HepG2 (cell line): ENCODE measurements at regions not wholly inside any gene's neighbourhood (a gene's known extent, or its start where the extent isn't known, plus 50 kb on each side); places are given as distances from the start of the nearest gene placed in this dataset.

Experiments
- ATAC-seq: fragments of 200-7000 bp; cut with Tn5 transposase; 3 replicates; pipeline ENCODE4 v1.9.1; 2020; ENCODE audit warnings: mild to moderate bottlenecking, moderate library complexity
- BruUV-seq: library from RNA; stranded (reverse); fragments of 400-500 nt; replicated peaks from 2 replicates; lab custom pipeline; 2021; lab: Mats Ljungman, UMichigan
- CTCF ChIA-PET: fragments of 300-600 bp; formaldehyde crosslinking; extraction: SDS; loops from one replicate; lab custom pipeline; 2021; ENCODE audit warnings: low total read pairs, inconsistent platforms, low intra/inter-chr PET ratio; lab: Yijun Ruan, JAX
- POLR2A ChIA-PET: fragments of 350-600 bp; sonication (Branson Sonifier 250); formaldehyde crosslinking; loops from one replicate; lab custom pipeline; 2020; ENCODE audit warnings: antibody characterized with exemption, inconsistent platforms; lab: Yijun Ruan, JAX
- DNase-seq: peaks from one replicate; pipeline ENCODE4 v3.0.0-alpha.2; 2015; ENCODE audit warnings: low spot score
- FAIRE-seq: peaks from 3 replicates; lab custom pipeline; 2011; peaks lifted over from hg19 to GRCh38; lab: Jason Lieb, UNC
- H2AFZ ChIP-seq: one replicate; pipeline ENCODE4 v1.6.1; 2011; ENCODE audit warnings: low read length, inconsistent platforms
- H3K27ac ChIP-seq: fragments of 300-600 bp; 3 replicates; pipeline ENCODE4 v1.8.0; 2011; ENCODE audit warnings: mixed run types, mild to moderate bottlenecking, mixed read lengths, low read length, inconsistent platforms; ENCODE audit not compliant: insufficient read depth; ENCODE audit errors: extremely low read length
- H3K27me3 ChIP-seq, 2 experiments: fragments of 200-600 bp in 1 of 2; 2 replicates in 1 of 2; 3 replicates in 1 of 2; pipeline versions ENCODE4 v1.6.0 to v1.8.0; 2011; ENCODE audit warnings: low read length in 2 of 2, mild to moderate bottlenecking in 2 of 2, moderate library complexity in 2 of 2, inconsistent platforms in 1 of 2; ENCODE audit not compliant: insufficient read depth in 2 of 2, control insufficient read depth in 1 of 2
- H3K36me3 ChIP-seq, 2 experiments: fragments of 200-600 bp in 1 of 2; replicated peaks in 1 of 2; 2 replicates in 1 of 2; 3 replicates in 1 of 2; pipeline versions ENCODE4 v1.5.1 to v1.8.0; 2011; ENCODE audit warnings: low read length in 2 of 2, inconsistent platforms in 1 of 2; ENCODE audit not compliant: insufficient read depth in 2 of 2, control insufficient read depth in 1 of 2
- H3K4me1 ChIP-seq: 2 replicates; pipeline ENCODE4 v1.5.1; 2012; ENCODE audit warnings: low read length, inconsistent platforms; ENCODE audit not compliant: insufficient read depth
- H3K4me2 ChIP-seq: 2 replicates; pipeline ENCODE4 v1.6.0; 2011; ENCODE audit warnings: low read depth, low read length, inconsistent platforms
- H3K4me3 ChIP-seq, 3 experiments: fragments of 200-600 bp in 1 of 3; sonication (generic), shearing (Covaris generic) in 1 of 3; replicated peaks in 1 of 3; 2 replicates each; pipeline ENCODE4 v1.5.1; 2011 to 2016; ENCODE audit warnings: low read length in 3 of 3, inconsistent platforms in 2 of 3, low read depth in 2 of 3, mild to moderate bottlenecking in 2 of 3, control low read depth in 1 of 3, mixed read lengths in 1 of 3; ENCODE audit not compliant: insufficient read depth in 1 of 3
- H3K79me2 ChIP-seq: one replicate; pipeline ENCODE4 v1.6.1; 2011; ENCODE audit warnings: low read length, inconsistent platforms; ENCODE audit not compliant: insufficient read depth
- H3K9ac ChIP-seq: 2 replicates; pipeline ENCODE4 v1.6.0; 2011; ENCODE audit warnings: mild to moderate bottlenecking, low read depth, low read length, inconsistent platforms; ENCODE audit not compliant: insufficient read depth
- H3K9me3 ChIP-seq: 2 replicates; pipeline ENCODE4 v1.5.1; 2012; ENCODE audit warnings: mild to moderate bottlenecking, low read length
- H4K20me1 ChIP-seq: 2 replicates; pipeline ENCODE4 v1.6.0; 2011; ENCODE audit warnings: inconsistent platforms, mild to moderate bottlenecking, low read length, moderate library complexity; ENCODE audit not compliant: insufficient read depth
- FOXK2 ChIP-seq: fragments of 450-650 bp; IDR thresholded peaks from 2 replicates; pipeline ENCODE4 v1.6.1; 2016
- IKZF4 ChIP-seq: sonication (generic); formaldehyde crosslinking; IDR thresholded peaks from 2 replicates; pipeline ENCODE4 v1.5.1; 2020; ENCODE audit warnings: borderline replicate concordance, mild to moderate bottlenecking, low read depth, missing genetic modification reagents; ENCODE audit errors: not compliant biosample characterization
- MAFF ChIP-seq: IDR thresholded peaks from 2 replicates; pipeline ENCODE4 v1.6.1; 2011; ENCODE audit warnings: low read depth, low read length, improper control_type of control experiment
- MAFK ChIP-seq, 2 experiments: IDR thresholded peaks in 1 of 2; conservative IDR thresholded peaks in 1 of 2; 2 replicates each; pipeline ENCODE4 v1.6.1; 2011; ENCODE audit warnings: improper control_type of control experiment in 2 of 2, low read length in 2 of 2
- MEIS1 ChIP-seq: sonication (generic); formaldehyde crosslinking; IDR thresholded peaks from 2 replicates; pipeline ENCODE4 v1.9.0; 2021; ENCODE audit warnings: mild to moderate bottlenecking, missing genetic modification reagents, moderate library complexity, borderline replicate concordance
- NFATC3 ChIP-seq: sonication (generic); formaldehyde crosslinking; IDR thresholded peaks from 2 replicates; pipeline ENCODE4 v1.5.1; 2020; ENCODE audit warnings: mild to moderate bottlenecking, missing genetic modification reagents
- PPARG ChIP-seq: conservative IDR thresholded peaks from 2 replicates; pipeline ENCODE4 v1.6.1; 2016; ENCODE audit warnings: missing biosample characterization, missing genetic modification reagents
- SP5 ChIP-seq: IDR thresholded peaks from 2 replicates; pipeline ENCODE4 v1.6.1; 2016; ENCODE audit warnings: low read depth, borderline replicate concordance
- TOE1 ChIP-seq: sonication (generic); formaldehyde crosslinking; IDR thresholded peaks from 2 replicates; pipeline ENCODE4 v1.4.0; 2020; ENCODE audit warnings: mild to moderate bottlenecking, missing genetic modification reagents
- ZNF326 ChIP-seq: sonication (generic); formaldehyde crosslinking; IDR thresholded peaks from 2 replicates; pipeline ENCODE4 v1.4.0; 2020; ENCODE audit warnings: missing genetic modification reagents, borderline replicate concordance
- ZNF468 ChIP-seq: sonication (generic); formaldehyde crosslinking; IDR thresholded peaks from 2 replicates; pipeline ENCODE4 v1.8.0; 2022; ENCODE audit warnings: mild to moderate bottlenecking, moderate library complexity, missing genetic modification reagents
- WGBS: methylation state at CpG from one replicate; pipeline ENCODE4 v1.1.6; 2017; ENCODE audit warnings: low lambda C conversion rate; 5-methylcytosine and 5-hydroxymethylcytosine counted together
- in situ Hi-C: cut with HindIII; loops from 2 replicates; pipeline ENCODE4 v1.10.0; 2017; ENCODE audit warnings: low pct_unique_long_range_greater_than_20kb; ENCODE audit not compliant: extremely low pct_ligation_motif_present
- intact Hi-C: fragments of 100-400 bp; cut with micrococcal nuclease; formaldehyde crosslinking; loops from one replicate; pipeline ENCODE4 v1.10.0; 2022; ENCODE audit not compliant: unreplicated experiment
- TF ChIP-seq, protein P1 (sequence below): sonication (generic); formaldehyde crosslinking; IDR thresholded peaks from 2 replicates; pipeline ENCODE4 v1.5.0; 2020; ENCODE audit warnings: mild to moderate bottlenecking, missing genetic modification reagents

DNA sequence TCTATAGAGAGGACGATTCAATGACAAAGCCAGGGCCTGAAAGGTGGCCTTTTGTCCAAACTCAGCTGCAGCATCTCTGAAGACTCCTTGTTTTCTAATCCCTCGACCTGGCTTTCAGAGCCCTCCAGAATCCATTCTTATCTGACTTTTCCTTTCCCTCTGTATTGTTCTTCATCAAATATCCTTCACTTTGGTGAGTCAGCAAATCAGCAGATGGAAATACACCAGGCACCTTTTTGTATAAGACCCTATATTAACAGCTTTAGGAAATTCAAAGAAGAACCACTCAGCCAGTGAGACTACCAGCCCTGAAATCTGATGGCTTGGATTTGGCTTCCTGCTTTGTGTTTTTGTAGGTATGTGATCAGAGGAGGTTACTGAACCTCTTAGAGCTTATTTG is 81.9 kb upstream of the RAB11FIP2 start:
- Histone ChIP-seq H2AFZ (no peak overlapping the region), H3K4me3 (no peak overlapping the region), H3K27ac (no peak overlapping the region), H3K4me1 (no peaks in the 10 kb centered on the region), H3K79me2 (no peaks in the 10 kb centered on the region), H3K27me3 (no peaks in the 10 kb centered on the region; a peak in 1 of 5 replicates), H3K36me3 (no peaks in the 10 kb centered on the region), H3K4me2 (no peak overlapping the region), H3K9me3 (no peaks in the 10 kb centered on the region), H3K9ac (no peak overlapping the region), H4K20me1 (no peaks in the 10 kb centered on the region; the same call in 1 of the 2 replicates)
- in situ Hi-C loops, result no loop called here
- ATAC-seq (no peak), DNase-seq (no peak), FAIRE-seq (no peak)
- ChIA-PET CTCF (no interaction called here), POLR2A (no interaction called here)
- TF ChIP-seq IKZF4 (CRISPR knock-in tag), result no peak
- no peak for TF ChIP-seq FOXK2
- no peak for TF ChIP-seq ZNF468 (CRISPR knock-in tag)
- TF ChIP-seq ZNF326 (CRISPR knock-in tag), result no peak
- TF ChIP-seq MEIS1 (CRISPR knock-in tag), result no peak
- TF ChIP-seq PPARG (CRISPR knock-in tag), result no peak
- no peak for TF ChIP-seq NFATC3 (CRISPR knock-in tag)
- no peak for TF ChIP-seq TOE1 (CRISPR knock-in tag)
- TF ChIP-seq, protein P1, sequence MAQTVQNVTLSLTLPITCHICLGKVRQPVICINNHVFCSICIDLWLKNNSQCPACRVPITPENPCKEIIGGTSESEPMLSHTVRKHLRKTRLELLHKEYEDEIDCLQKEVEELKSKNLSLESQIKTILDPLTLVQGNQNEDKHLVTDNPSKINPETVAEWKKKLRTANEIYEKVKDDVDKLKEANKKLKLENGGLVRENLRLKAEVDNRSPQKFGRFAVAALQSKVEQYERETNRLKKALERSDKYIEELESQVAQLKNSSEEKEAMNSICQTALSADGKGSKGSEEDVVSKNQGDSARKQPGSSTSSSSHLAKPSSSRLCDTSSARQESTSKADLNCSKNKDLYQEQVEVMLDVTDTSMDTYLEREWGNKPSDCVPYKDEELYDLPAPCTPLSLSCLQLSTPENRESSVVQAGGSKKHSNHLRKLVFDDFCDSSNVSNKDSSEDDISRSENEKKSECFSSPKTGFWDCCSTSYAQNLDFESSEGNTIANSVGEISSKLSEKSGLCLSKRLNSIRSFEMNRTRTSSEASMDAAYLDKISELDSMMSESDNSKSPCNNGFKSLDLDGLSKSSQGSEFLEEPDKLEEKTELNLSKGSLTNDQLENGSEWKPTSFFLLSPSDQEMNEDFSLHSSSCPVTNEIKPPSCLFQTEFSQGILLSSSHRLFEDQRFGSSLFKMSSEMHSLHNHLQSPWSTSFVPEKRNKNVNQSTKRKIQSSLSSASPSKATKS (CRISPR knock-in tag), result no peak
- peak; percentile 60 to 73; a peak in 3 of 4 replicates for TF ChIP-seq MAFK (conservative IDR thresholded peaks at IDR 0.05 in 1 of 2, IDR thresholded peaks at IDR 0.05 in 1 of 2; ENCODE audit: low read length in 2 of 2)
- TF ChIP-seq SP5, result no peak
- peak; percentile 30; the same call in 1 of the 2 replicates for TF ChIP-seq MAFF
- BruUV-seq, result no TSS peak
- 4% methylated on average over 2 of the region's 2 CpGs for WGBS
- intact Hi-C loops, result no loop called here
